Endothelial cell of umbilical vein (primary cell): ENCODE measurements at regions not wholly inside any gene's neighbourhood (a gene's known extent, or its start where the extent isn't known, plus 50 kb on each side); places are given as distances from the start of the nearest gene placed in this dataset.

ENCODE experiments used
- BruUV-seq: library from RNA; stranded (reverse); fragments of 400-500 nt; replicated peaks from 2 replicates; lab custom pipeline; 2021; lab: Mats Ljungman, UMichigan
- CTCF ChIA-PET: fragments of 300-600, 350-600 bp; sonication (Branson Sonifier 250); formaldehyde crosslinking; loops from one replicate; lab custom pipeline; 2021; ENCODE audit warnings: antibody characterized with exemption, inconsistent platforms; lab: Charles Lee
- POLR2A ChIA-PET: fragments of 300-600, 350-600 bp; sonication (Branson Sonifier 250); formaldehyde crosslinking; loops from one replicate; lab custom pipeline; 2021; ENCODE audit warnings: antibody characterized with exemption, inconsistent platforms; lab: Charles Lee
- DNase-seq: peaks from one replicate; pipeline ENCODE4 v3.0.0-alpha.2; 2011; ENCODE audit warnings: low read depth, low spot score
- FAIRE-seq: peaks from 2 replicates; lab custom pipeline; 2011; peaks lifted over from hg19 to GRCh38; lab: Jason Lieb, UNC
- H2AFZ ChIP-seq: 2 replicates; pipeline ENCODE4 v1.6.0; 2012; ENCODE audit warnings: low read depth, low read length, control low read depth, inconsistent platforms
- H3K27ac ChIP-seq: 2 replicates; pipeline ENCODE4 v1.5.1; 2011; ENCODE audit warnings: low read depth, mild to moderate bottlenecking, control low read depth, low read length, moderate library complexity; ENCODE audit not compliant: insufficient read depth
- H3K27me3 ChIP-seq, 2 experiments: 2 replicates each; pipeline versions ENCODE4 v1.6.0 to v1.6.1; 2011; ENCODE audit warnings: low read length in 2 of 2, mixed read lengths in 1 of 2; ENCODE audit not compliant: control insufficient read depth in 2 of 2, insufficient read depth in 2 of 2
- H3K36me3 ChIP-seq, 2 experiments: 2 replicates in 1 of 2; 3 replicates in 1 of 2; pipeline ENCODE4 v1.5.1; 2011; ENCODE audit warnings: low read length in 2 of 2, mild to moderate bottlenecking in 1 of 2, moderate library complexity in 1 of 2; ENCODE audit not compliant: control insufficient read depth in 2 of 2, insufficient read depth in 2 of 2; ENCODE audit errors: extremely low read depth in 1 of 2
- H3K4me1 ChIP-seq: 3 replicates; pipeline ENCODE4 v1.5.1; 2011; ENCODE audit warnings: mild to moderate bottlenecking, low read length; ENCODE audit not compliant: control insufficient read depth, insufficient read depth; ENCODE audit errors: extremely low read depth
- H3K4me2 ChIP-seq: 2 replicates; pipeline ENCODE4 v1.6.1; 2011; ENCODE audit warnings: low read length, control low read depth, mixed read lengths; ENCODE audit not compliant: insufficient read depth
- H3K4me3 ChIP-seq, 3 experiments: fragments of 200-600 bp in 1 of 3; sonication (generic), shearing (Covaris generic) in 1 of 3; replicated peaks in 1 of 3; 2 replicates each; pipeline ENCODE4 v1.5.1; 2011 to 2016; ENCODE audit warnings: control low read depth in 3 of 3, low read length in 3 of 3, mild to moderate bottlenecking in 2 of 3, inconsistent platforms in 1 of 3, low read depth in 1 of 3, moderate library complexity in 1 of 3; ENCODE audit not compliant: insufficient read depth in 1 of 3
- H3K79me2 ChIP-seq: 2 replicates; pipeline ENCODE4 v1.6.0; 2012; ENCODE audit warnings: low read length, inconsistent platforms; ENCODE audit not compliant: control insufficient read depth, insufficient read depth
- H3K9ac ChIP-seq: replicated peaks from 2 replicates; pipeline ENCODE3; 2011; ENCODE audit warnings: low read length, control low read depth; ENCODE audit not compliant: insufficient read depth; ENCODE audit errors: extremely low read depth
- H3K9me1 ChIP-seq: replicated peaks from 3 replicates; pipeline ENCODE4 v1.6.0; 2011; ENCODE audit warnings: mild to moderate bottlenecking, low read length; ENCODE audit not compliant: control insufficient read depth, insufficient read depth; ENCODE audit errors: extremely low read depth
- H3K9me3 ChIP-seq: replicated peaks from 2 replicates; pipeline ENCODE4 v1.5.1; 2012; ENCODE audit warnings: low read length, inconsistent platforms; ENCODE audit not compliant: control insufficient read depth, insufficient read depth
- H4K20me1 ChIP-seq: replicated peaks from 2 replicates; pipeline ENCODE3; 2011; ENCODE audit warnings: mild to moderate bottlenecking, low read length; ENCODE audit not compliant: control insufficient read depth, insufficient read depth; ENCODE audit errors: extremely low read depth
- EZH2 ChIP-seq: IDR thresholded peaks from 2 replicates; pipeline ENCODE4 v1.6.1; 2012; ENCODE audit warnings: borderline replicate concordance, low read depth, mild to moderate bottlenecking, moderate library complexity, low read length, inconsistent platforms; ENCODE audit not compliant: severe bottlenecking
- FOS ChIP-seq: IDR thresholded peaks from 2 replicates; pipeline ENCODE4 v1.6.1; 2011; ENCODE audit warnings: mild to moderate bottlenecking, low read length, moderate library complexity, borderline replicate concordance; ENCODE audit not compliant: insufficient read depth
- GATA2 ChIP-seq: IDR thresholded peaks from 2 replicates; pipeline ENCODE4 v1.7.0; 2011; ENCODE audit warnings: low read depth, mild to moderate bottlenecking, moderate library complexity, mixed read lengths, low read length; ENCODE audit not compliant: insufficient read length, insufficient read depth
- JUN ChIP-seq: IDR thresholded peaks from 2 replicates; pipeline ENCODE4 v1.6.1; 2011; ENCODE audit warnings: borderline replicate concordance, low read depth; ENCODE audit not compliant: insufficient read length, insufficient read depth
- MYC ChIP-seq: IDR thresholded peaks from one replicate; pipeline ENCODE4 v1.6.1; 2011; ENCODE audit warnings: mild to moderate bottlenecking, low read depth, low read length
- POLR2A ChIP-seq: IDR thresholded peaks from 2 replicates; pipeline ENCODE4 v1.6.1; 2012; ENCODE audit warnings: low read depth, mild to moderate bottlenecking, control low read depth, low read length
- POLR2AphosphoS5 ChIP-seq: IDR thresholded peaks from 2 replicates; pipeline ENCODE4 v1.6.1; 2012; ENCODE audit warnings: low read depth, mild to moderate bottlenecking, control low read depth, low read length, moderate library complexity; ENCODE audit not compliant: insufficient read depth
- dilution Hi-C: fragments of 300-500 bp; cut with MboI; formaldehyde crosslinking; loops from one replicate; pipeline ENCODE4 v1.15.0; 2019; ENCODE audit warnings: low sequenced_read_pairs; ENCODE audit not compliant: extremely low pct_ligation_motif_present
- intact Hi-C: fragments of 100-400 bp; cut with micrococcal nuclease; formaldehyde crosslinking; loops from one replicate; pipeline ENCODE4 v1.10.0; 2022
- TF ChIP-seq, protein P1 (sequence below), 2 donors: IDR thresholded peaks; 1 replicate in 1 of 2; 2 replicates in 1 of 2; pipeline ENCODE4 v1.5.1; 2011; ENCODE audit warnings: low read length in 2 of 2, mild to moderate bottlenecking in 2 of 2, moderate library complexity in 2 of 2, control low read depth in 1 of 2, inconsistent platforms in 1 of 2, low read depth in 1 of 2; ENCODE audit not compliant: insufficient read depth in 1 of 2; ENCODE audit errors: extremely low read depth in 1 of 2
- TF ChIP-seq, protein P2 (sequence below): IDR thresholded peaks from 2 replicates; pipeline ENCODE4 v1.6.1; 2011; ENCODE audit not compliant: insufficient read depth, insufficient read length

DNA sequence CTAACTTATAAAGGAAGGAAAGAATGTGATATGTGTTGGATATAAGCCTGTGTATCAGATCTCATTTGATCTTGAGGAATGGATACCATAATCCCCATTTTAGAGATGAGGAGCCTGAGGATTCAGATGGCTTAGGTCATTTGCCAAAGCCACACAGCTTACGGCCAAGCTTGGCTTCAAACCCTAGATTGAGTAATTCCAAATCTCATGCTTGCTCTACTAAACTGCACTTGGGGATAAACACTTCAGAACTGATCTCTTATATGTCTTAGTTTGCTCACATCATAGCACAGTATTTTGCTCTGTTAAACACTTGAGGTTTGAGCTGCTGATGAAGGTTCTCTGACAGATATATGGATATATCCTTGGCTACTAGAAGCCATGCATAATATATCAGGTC, 504.4 kb downstream of the NTRK2 start:
- intact Hi-C loops: no loop called here
- H3K9me3 ChIP-seq: no peaks in the 10 kb centered on the region
- no peak for FAIRE-seq
- ChIA-PET POLR2A (no interaction called here), CTCF (no interaction called here)
- no peak overlapping the region for H3K4me3 ChIP-seq
- no peak overlapping the region for H3K4me2 ChIP-seq
- H2AFZ ChIP-seq: no peak overlapping the region
- H3K36me3 ChIP-seq: no peaks in the 10 kb centered on the region
- BruUV-seq: no TSS peak
- no peak overlapping the region for H3K27ac ChIP-seq
- no peaks in the 10 kb centered on the region for H3K79me2 ChIP-seq
- H3K9ac ChIP-seq: no peak overlapping the region
- no peaks in the 10 kb centered on the region for H3K4me1 ChIP-seq
- no peaks in the 10 kb centered on the region for H4K20me1 ChIP-seq
- dilution Hi-C loops: no loop called here
- H3K9me1 ChIP-seq: no peaks in the 10 kb centered on the region
- H3K27me3 ChIP-seq: peaks cover 2 to 3% of the 10 kb centered on the region in 2 experiments
- no peak for DNase-seq
- TF ChIP-seq, protein P1, sequence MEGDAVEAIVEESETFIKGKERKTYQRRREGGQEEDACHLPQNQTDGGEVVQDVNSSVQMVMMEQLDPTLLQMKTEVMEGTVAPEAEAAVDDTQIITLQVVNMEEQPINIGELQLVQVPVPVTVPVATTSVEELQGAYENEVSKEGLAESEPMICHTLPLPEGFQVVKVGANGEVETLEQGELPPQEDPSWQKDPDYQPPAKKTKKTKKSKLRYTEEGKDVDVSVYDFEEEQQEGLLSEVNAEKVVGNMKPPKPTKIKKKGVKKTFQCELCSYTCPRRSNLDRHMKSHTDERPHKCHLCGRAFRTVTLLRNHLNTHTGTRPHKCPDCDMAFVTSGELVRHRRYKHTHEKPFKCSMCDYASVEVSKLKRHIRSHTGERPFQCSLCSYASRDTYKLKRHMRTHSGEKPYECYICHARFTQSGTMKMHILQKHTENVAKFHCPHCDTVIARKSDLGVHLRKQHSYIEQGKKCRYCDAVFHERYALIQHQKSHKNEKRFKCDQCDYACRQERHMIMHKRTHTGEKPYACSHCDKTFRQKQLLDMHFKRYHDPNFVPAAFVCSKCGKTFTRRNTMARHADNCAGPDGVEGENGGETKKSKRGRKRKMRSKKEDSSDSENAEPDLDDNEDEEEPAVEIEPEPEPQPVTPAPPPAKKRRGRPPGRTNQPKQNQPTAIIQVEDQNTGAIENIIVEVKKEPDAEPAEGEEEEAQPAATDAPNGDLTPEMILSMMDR (IDR thresholded peaks at IDR 0.05; ENCODE audit: extremely low read depth in 1 of 2, insufficient read depth in 1 of 2, low read depth in 1 of 2, low read length in 2 of 2): no peak
- TF ChIP-seq MYC (no peak), EZH2 (no peak), GATA2 (no peak), JUN (no peak), POLR2A (no peak), POLR2AphosphoS5 (no peak), FOS (no peak)
- TF ChIP-seq, protein P2, sequence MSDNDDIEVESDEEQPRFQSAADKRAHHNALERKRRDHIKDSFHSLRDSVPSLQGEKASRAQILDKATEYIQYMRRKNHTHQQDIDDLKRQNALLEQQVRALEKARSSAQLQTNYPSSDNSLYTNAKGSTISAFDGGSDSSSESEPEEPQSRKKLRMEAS: no peak
